Neural crest cell (in vitro differentiated cells): ENCODE measurements at regions not wholly inside any gene's neighbourhood (a gene's known extent, or its start where the extent isn't known, plus 50 kb on each side); places are given as distances from the start of the nearest gene placed in this dataset.

ENCODE experiments used
- DNase-seq: peaks from one replicate; pipeline ENCODE4 v3.0.0; 2021; ENCODE audit warnings: low read depth, mixed read lengths, low spot score
- H3K27ac Mint-ChIP-seq: one replicate; pipeline ENCODE4 v1.8.0; 2021; ENCODE audit warnings: mild to moderate bottlenecking, mixed read lengths; ENCODE audit not compliant: unreplicated experiment
- H3K27me3 Mint-ChIP-seq: 2 replicates; pipeline ENCODE4 v1.8.0; 2021; ENCODE audit warnings: low read depth, mild to moderate bottlenecking, mixed read lengths
- H3K36me3 Mint-ChIP-seq: 2 replicates; pipeline ENCODE4 v1.8.0; 2021; ENCODE audit warnings: low read depth, mild to moderate bottlenecking, mixed read lengths
- H3K4me1 Mint-ChIP-seq: 2 replicates; pipeline ENCODE4 v1.8.0; 2021; ENCODE audit warnings: mixed read lengths
- H3K4me3 Mint-ChIP-seq: one replicate; pipeline ENCODE4 v1.8.0; 2021; ENCODE audit warnings: mild to moderate bottlenecking, mixed read lengths
- H3K9me3 Mint-ChIP-seq: 2 replicates; pipeline ENCODE4 v1.8.0; 2021; ENCODE audit warnings: mixed read lengths
- TF ChIP-seq, protein P1 (sequence below): fragments of 200-600 bp; sonication (generic); conservative IDR thresholded peaks from 2 replicates; pipeline ENCODE4 v1.5.0; 2021; ENCODE audit warnings: antibody characterized with exemption, mild to moderate bottlenecking

DNA sequence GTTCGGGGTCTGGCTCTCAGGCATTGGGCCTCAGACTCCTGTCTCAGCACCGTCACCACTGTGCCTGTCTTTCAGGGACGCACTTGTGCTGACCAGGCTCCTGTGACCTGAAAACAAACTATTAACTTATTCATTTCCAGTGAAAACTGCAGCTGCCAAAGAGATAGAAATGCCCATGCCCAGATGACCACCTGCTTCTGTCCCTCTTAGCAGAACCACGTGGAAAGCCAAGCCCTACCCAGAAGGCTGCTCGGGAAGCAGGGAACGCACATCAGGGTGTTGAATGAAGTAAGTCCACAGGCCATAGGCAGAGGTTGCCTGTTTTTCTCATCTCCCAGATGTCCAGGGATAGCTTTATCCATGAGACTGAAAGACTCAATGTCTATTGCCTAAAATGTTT lies 219.3 kb downstream of the EBLN2 start:
- Mint-ChIP-seq H3K4me1 (no peaks in the 10 kb centered on the region), H3K27ac (no peak overlapping the region), H3K36me3 (no peaks in the 10 kb centered on the region), H3K4me3 (no peak overlapping the region), H3K27me3 (peaks cover 3% of the 10 kb centered on the region), H3K9me3 (no peaks in the 10 kb centered on the region)
- TF ChIP-seq, protein P1, sequence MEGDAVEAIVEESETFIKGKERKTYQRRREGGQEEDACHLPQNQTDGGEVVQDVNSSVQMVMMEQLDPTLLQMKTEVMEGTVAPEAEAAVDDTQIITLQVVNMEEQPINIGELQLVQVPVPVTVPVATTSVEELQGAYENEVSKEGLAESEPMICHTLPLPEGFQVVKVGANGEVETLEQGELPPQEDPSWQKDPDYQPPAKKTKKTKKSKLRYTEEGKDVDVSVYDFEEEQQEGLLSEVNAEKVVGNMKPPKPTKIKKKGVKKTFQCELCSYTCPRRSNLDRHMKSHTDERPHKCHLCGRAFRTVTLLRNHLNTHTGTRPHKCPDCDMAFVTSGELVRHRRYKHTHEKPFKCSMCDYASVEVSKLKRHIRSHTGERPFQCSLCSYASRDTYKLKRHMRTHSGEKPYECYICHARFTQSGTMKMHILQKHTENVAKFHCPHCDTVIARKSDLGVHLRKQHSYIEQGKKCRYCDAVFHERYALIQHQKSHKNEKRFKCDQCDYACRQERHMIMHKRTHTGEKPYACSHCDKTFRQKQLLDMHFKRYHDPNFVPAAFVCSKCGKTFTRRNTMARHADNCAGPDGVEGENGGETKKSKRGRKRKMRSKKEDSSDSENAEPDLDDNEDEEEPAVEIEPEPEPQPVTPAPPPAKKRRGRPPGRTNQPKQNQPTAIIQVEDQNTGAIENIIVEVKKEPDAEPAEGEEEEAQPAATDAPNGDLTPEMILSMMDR = no peak
- no peak for DNase-seq

DNA sequence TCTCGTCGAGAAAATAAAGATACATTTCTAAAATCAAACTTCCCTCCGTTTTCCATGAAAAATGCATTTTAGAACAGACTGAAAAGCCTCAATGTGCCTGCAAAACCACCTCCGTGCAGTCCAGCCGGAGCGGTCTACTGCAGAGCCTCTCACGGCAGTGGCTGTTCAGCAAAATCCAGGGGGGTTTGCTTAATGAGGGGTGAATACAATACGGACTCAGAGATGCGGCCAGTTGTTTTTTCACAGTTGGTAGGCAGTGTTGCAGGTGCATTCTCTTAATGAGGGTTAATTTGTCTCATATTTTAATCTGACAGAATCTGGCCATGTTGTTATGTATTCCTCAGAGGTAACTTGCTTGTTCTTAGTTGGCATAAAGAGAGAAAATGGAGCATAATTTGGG lies 223.0 kb downstream of the EBLN2 start:
- peaks cover 8% of the 10 kb centered on the region for H3K27me3 Mint-ChIP-seq
- no peak overlapping the region for H3K27ac Mint-ChIP-seq
- H3K36me3 Mint-ChIP-seq = no peaks in the 10 kb centered on the region
- DNase-seq = no peak
- H3K9me3 Mint-ChIP-seq = no peaks in the 10 kb centered on the region
- H3K4me3 Mint-ChIP-seq = no peak overlapping the region
- no peaks in the 10 kb centered on the region for H3K4me1 Mint-ChIP-seq
- TF ChIP-seq, protein P1 = no peak

DNA sequence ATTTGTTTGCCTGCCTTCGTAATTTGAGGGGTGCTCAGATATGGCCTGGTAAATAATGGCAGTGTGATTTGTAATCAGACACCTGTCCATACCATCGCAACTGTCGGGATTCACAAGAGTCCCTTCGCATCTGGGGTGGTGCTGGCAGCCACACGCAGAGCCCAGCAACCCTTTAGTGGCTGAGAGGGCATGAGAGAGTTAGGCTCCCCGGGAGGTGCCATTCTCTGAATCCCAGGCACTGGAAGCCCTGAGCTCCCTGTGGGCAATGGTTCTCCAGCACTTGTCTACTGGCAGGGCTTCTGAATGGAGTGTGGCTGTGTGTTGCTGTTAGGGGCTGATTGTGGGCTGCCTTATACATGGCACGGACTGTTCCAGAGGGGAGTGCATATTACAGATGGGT lies 230.1 kb downstream of the EBLN2 start:
- H3K9me3 Mint-ChIP-seq = no peaks in the 10 kb centered on the region
- DNase-seq = no peak
- H3K27me3 Mint-ChIP-seq = peaks cover 2% of the 10 kb centered on the region
- no peak overlapping the region for H3K27ac Mint-ChIP-seq
- H3K4me1 Mint-ChIP-seq = no peaks in the 10 kb centered on the region
- no peak overlapping the region for H3K4me3 Mint-ChIP-seq
- TF ChIP-seq, protein P1 = no peak
- H3K36me3 Mint-ChIP-seq = no peaks in the 10 kb centered on the region

DNA sequence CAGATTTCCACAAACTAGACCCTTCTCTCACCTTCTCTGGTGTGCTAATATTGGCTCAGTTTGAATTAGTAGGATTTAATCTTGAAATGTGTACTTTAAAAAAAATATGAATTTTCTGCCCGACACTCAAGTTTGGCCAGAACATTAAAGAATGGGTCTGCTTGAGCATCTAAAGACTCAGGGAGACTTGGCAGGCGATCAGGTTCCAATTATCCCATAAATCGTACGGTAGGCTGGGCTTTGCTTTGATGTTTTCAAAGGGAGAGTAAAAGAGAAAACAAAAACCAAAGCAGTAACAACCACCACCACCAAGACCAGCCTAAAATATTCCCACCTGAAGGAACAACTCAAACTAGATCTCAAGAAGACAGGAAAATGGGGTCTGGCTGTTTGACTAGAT lies 230.8 kb downstream of the EBLN2 start:
- Mint-ChIP-seq H3K4me3 (no peak overlapping the region), H3K27ac (no peak overlapping the region), H3K4me1 (no peaks in the 10 kb centered on the region), H3K36me3 (no peaks in the 10 kb centered on the region), H3K9me3 (no peaks in the 10 kb centered on the region), H3K27me3 (no peaks in the 10 kb centered on the region)
- TF ChIP-seq, protein P1 = no peak
- no peak for DNase-seq

DNA sequence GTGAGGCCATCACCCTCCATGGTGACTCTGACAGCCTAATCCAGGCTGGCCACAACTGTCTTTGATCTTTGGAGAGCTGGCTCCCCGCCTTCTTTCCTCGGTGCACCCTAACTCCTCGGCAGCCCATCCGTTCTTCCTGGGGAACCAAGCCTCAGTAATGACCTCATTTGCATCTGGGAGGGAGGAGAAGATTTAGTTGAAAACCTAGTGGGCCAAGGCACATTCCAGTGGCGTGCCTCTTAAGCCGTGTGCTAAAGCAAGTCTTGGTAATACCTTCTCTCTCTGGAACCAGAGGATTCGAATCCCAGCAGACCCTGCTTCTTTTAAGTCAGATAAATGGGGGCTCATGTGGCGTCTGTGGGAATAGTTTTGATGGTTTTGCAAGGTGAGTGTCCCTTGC lies 233.1 kb downstream of the EBLN2 start:
- Mint-ChIP-seq H3K36me3 (no peaks in the 10 kb centered on the region), H3K9me3 (no peaks in the 10 kb centered on the region), H3K4me3 (no peak overlapping the region), H3K4me1 (no peaks in the 10 kb centered on the region), H3K27me3 (peaks cover 4% of the 10 kb centered on the region), H3K27ac (no peak overlapping the region)
- DNase-seq = no peak
- TF ChIP-seq, protein P1 = no peak
